ENCODE measurements at regions not wholly inside any gene's neighbourhood (a gene's known extent, or its start where the extent isn't known, plus 50 kb on each side); places are given as distances from the start of the nearest gene placed in this dataset.

DNA sequence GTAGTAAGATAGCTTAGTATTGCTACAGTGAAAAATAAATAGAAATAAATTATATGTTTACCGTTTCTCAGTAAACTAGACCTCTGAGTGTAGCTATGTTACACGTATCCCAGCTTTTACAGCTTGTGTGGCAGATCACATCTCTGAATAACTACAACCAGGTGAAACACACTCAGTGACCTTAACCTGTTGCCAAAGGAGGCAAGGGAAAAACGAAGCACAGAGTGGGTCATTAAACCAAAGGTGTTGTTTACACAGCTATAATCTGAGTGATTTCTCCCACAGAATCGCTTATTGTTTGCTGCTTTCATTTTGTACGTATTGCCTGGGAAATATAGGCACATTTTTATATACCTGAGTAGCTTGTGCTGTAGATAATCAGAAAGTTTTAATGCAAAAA, 688.2 kb upstream of the KIF2B start:
- no peak for TF ChIP-seq CSDC2 (CRISPR knock-in tag; IDR thresholded peaks at IDR 0.05)
- no peak for TF ChIP-seq TCF4 (CRISPR knock-in tag; IDR thresholded peaks at IDR 0.05; ENCODE audit: borderline replicate concordance)
- TF ChIP-seq ZFP3 (CRISPR knock-in tag; IDR thresholded peaks at IDR 0.05), result no peak
- TF ChIP-seq ZFP30 (CRISPR knock-in tag; IDR thresholded peaks at IDR 0.05), result no peak
- TF ChIP-seq, protein P1, sequence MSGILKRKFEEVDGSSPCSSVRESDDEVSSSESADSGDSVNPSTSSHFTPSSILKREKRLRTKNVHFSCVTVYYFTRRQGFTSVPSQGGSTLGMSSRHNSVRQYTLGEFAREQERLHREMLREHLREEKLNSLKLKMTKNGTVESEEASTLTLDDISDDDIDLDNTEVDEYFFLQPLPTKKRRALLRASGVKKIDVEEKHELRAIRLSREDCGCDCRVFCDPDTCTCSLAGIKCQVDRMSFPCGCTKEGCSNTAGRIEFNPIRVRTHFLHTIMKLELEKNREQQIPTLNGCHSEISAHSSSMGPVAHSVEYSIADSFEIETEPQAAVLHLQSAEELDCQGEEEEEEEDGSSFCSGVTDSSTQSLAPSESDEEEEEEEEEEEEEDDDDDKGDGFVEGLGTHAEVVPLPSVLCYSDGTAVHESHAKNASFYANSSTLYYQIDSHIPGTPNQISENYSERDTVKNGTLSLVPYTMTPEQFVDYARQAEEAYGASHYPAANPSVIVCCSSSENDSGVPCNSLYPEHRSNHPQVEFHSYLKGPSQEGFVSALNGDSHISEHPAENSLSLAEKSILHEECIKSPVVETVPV (CRISPR knock-in tag; IDR thresholded peaks at IDR 0.05), result no peak
- TF ChIP-seq, protein P2, sequence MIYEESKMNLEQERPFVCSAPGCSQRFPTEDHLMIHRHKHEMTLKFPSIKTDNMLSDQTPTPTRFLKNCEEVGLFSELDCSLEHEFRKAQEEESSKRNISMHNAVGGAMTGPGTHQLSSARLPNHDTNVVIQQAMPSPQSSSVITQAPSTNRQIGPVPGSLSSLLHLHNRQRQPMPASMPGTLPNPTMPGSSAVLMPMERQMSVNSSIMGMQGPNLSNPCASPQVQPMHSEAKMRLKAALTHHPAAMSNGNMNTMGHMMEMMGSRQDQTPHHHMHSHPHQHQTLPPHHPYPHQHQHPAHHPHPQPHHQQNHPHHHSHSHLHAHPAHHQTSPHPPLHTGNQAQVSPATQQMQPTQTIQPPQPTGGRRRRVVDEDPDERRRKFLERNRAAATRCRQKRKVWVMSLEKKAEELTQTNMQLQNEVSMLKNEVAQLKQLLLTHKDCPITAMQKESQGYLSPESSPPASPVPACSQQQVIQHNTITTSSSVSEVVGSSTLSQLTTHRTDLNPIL (CRISPR knock-in tag; IDR thresholded peaks at IDR 0.05; ENCODE audit: low read depth), result no peak
- TF ChIP-seq ISL1 (CRISPR knock-in tag; IDR thresholded peaks at IDR 0.05), result no peak
- no peak for TF ChIP-seq ZNF565 (CRISPR knock-in tag; conservative IDR thresholded peaks at IDR 0.05; ENCODE audit: low read depth)
- no peak for TF ChIP-seq ZNF70 (CRISPR knock-in tag; IDR thresholded peaks at IDR 0.05)
- no peak for TF ChIP-seq SNAI2 (CRISPR knock-in tag; IDR thresholded peaks at IDR 0.05)
- TF ChIP-seq, protein P3, sequence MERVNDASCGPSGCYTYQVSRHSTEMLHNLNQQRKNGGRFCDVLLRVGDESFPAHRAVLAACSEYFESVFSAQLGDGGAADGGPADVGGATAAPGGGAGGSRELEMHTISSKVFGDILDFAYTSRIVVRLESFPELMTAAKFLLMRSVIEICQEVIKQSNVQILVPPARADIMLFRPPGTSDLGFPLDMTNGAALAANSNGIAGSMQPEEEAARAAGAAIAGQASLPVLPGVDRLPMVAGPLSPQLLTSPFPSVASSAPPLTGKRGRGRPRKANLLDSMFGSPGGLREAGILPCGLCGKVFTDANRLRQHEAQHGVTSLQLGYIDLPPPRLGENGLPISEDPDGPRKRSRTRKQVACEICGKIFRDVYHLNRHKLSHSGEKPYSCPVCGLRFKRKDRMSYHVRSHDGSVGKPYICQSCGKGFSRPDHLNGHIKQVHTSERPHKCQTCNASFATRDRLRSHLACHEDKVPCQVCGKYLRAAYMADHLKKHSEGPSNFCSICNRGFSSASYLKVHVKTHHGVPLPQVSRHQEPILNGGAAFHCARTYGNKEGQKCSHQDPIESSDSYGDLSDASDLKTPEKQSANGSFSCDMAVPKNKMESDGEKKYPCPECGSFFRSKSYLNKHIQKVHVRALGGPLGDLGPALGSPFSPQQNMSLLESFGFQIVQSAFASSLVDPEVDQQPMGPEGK (CRISPR knock-in tag; IDR thresholded peaks at IDR 0.05; ENCODE audit: borderline replicate concordance), result no peak
- TF ChIP-seq OSR1 (CRISPR knock-in tag; IDR thresholded peaks at IDR 0.05), result no peak
- no peak for TF ChIP-seq BACH2 (CRISPR knock-in tag; IDR thresholded peaks at IDR 0.05; ENCODE audit: borderline replicate concordance)
- TF ChIP-seq ARNTL (CRISPR knock-in tag; IDR thresholded peaks at IDR 0.05; ENCODE audit: borderline replicate concordance, low read depth), result no peak
- TF ChIP-seq, protein P4, sequence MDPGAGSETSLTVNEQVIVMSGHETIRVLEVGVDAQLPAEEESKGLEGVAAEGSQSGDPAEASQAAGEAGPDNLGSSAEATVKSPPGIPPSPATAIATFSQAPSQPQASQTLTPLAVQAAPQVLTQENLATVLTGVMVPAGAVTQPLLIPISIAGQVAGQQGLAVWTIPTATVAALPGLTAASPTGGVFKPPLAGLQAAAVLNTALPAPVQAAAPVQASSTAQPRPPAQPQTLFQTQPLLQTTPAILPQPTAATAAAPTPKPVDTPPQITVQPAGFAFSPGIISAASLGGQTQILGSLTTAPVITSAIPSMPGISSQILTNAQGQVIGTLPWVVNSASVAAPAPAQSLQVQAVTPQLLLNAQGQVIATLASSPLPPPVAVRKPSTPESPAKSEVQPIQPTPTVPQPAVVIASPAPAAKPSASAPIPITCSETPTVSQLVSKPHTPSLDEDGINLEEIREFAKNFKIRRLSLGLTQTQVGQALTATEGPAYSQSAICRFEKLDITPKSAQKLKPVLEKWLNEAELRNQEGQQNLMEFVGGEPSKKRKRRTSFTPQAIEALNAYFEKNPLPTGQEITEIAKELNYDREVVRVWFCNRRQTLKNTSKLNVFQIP (CRISPR knock-in tag; IDR thresholded peaks at IDR 0.05; ENCODE audit: borderline replicate concordance, low read depth), result no peak
- TF ChIP-seq GLIS3 (CRISPR knock-in tag; IDR thresholded peaks at IDR 0.05), result no peak
- TF ChIP-seq, protein P5, sequence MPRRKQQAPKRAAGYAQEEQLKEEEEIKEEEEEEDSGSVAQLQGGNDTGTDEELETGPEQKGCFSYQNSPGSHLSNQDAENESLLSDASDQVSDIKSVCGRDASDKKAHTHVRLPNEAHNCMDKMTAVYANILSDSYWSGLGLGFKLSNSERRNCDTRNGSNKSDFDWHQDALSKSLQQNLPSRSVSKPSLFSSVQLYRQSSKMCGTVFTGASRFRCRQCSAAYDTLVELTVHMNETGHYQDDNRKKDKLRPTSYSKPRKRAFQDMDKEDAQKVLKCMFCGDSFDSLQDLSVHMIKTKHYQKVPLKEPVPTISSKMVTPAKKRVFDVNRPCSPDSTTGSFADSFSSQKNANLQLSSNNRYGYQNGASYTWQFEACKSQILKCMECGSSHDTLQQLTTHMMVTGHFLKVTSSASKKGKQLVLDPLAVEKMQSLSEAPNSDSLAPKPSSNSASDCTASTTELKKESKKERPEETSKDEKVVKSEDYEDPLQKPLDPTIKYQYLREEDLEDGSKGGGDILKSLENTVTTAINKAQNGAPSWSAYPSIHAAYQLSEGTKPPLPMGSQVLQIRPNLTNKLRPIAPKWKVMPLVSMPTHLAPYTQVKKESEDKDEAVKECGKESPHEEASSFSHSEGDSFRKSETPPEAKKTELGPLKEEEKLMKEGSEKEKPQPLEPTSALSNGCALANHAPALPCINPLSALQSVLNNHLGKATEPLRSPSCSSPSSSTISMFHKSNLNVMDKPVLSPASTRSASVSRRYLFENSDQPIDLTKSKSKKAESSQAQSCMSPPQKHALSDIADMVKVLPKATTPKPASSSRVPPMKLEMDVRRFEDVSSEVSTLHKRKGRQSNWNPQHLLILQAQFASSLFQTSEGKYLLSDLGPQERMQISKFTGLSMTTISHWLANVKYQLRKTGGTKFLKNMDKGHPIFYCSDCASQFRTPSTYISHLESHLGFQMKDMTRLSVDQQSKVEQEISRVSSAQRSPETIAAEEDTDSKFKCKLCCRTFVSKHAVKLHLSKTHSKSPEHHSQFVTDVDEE (CRISPR knock-in tag; IDR thresholded peaks at IDR 0.05), result no peak
- TF ChIP-seq ZC3H10 (CRISPR knock-in tag; IDR thresholded peaks at IDR 0.05), result no peak
- no peak for TF ChIP-seq ZNF8 (CRISPR knock-in tag; IDR thresholded peaks at IDR 0.05)
- ATAC-seq, result no peak

DNA sequence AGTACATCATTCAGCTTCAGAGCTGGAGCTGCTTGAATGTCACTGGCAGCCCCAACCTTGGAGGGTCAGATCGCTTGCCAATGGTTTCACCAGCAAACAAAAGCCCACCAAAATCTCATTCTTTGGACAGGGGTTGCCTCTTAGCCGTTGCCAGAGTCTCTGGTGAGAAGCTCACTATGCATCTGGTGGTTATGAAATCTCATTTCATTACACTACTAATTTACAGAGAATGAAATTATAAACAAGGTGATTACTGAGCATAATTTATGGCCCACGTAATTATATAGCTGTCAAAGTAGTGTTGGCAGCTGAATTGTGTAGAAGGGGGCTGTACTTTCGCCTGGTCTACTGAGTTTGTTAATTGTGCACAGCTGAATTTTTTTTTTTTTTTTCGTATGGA, 688.9 kb upstream of the KIF2B start:
- TF ChIP-seq BACH2 (CRISPR knock-in tag; IDR thresholded peaks at IDR 0.05; ENCODE audit: borderline replicate concordance) (no peak), ESRRG (CRISPR knock-in tag; IDR thresholded peaks at IDR 0.05) (no peak), GLIS3 (CRISPR knock-in tag; IDR thresholded peaks at IDR 0.05) (no peak), ZFP30 (CRISPR knock-in tag; IDR thresholded peaks at IDR 0.05) (no peak), ARNTL (CRISPR knock-in tag; IDR thresholded peaks at IDR 0.05; ENCODE audit: borderline replicate concordance, low read depth) (no peak), ZNF70 (CRISPR knock-in tag; IDR thresholded peaks at IDR 0.05) (no peak), ZC3H10 (CRISPR knock-in tag; IDR thresholded peaks at IDR 0.05) (no peak), ZFP3 (CRISPR knock-in tag; IDR thresholded peaks at IDR 0.05) (no peak), TCF4 (CRISPR knock-in tag; IDR thresholded peaks at IDR 0.05; ENCODE audit: borderline replicate concordance) (no peak)
- TF ChIP-seq, protein P5 (CRISPR knock-in tag; IDR thresholded peaks at IDR 0.05), result no peak
- TF ChIP-seq, protein P1 (CRISPR knock-in tag; IDR thresholded peaks at IDR 0.05), result no peak
- no peak for ATAC-seq

Measured in SK-N-SH treated with all-trans-retinoic acid at 6 μM for 48 hours (cell line).